NB4 (cell line): ENCODE measurements at regions not wholly inside any gene's neighbourhood (a gene's known extent, or its start where the extent isn't known, plus 50 kb on each side); places are given as distances from the start of the nearest gene placed in this dataset.

ENCODE experiments used
- MYC ChIP-seq: IDR thresholded peaks from 2 replicates; pipeline ENCODE4 v1.6.1; 2011; ENCODE audit warnings: low read depth, low read length
- POLR2A ChIP-seq: IDR thresholded peaks from 2 replicates; pipeline ENCODE4 v1.6.1; 2011; ENCODE audit warnings: mild to moderate bottlenecking; ENCODE audit not compliant: insufficient read length; ENCODE audit errors: extremely low read depth
- TF ChIP-seq, protein P1 (sequence below): IDR thresholded peaks from one replicate; pipeline ENCODE4 v1.5.1; 2012; ENCODE audit warnings: low read depth, low read length
- TF ChIP-seq, protein P2 (sequence below): IDR thresholded peaks from 2 replicates; pipeline ENCODE4 v1.6.1; 2011; ENCODE audit warnings: low read depth, low read length

- TF ChIP-seq, protein P1, sequence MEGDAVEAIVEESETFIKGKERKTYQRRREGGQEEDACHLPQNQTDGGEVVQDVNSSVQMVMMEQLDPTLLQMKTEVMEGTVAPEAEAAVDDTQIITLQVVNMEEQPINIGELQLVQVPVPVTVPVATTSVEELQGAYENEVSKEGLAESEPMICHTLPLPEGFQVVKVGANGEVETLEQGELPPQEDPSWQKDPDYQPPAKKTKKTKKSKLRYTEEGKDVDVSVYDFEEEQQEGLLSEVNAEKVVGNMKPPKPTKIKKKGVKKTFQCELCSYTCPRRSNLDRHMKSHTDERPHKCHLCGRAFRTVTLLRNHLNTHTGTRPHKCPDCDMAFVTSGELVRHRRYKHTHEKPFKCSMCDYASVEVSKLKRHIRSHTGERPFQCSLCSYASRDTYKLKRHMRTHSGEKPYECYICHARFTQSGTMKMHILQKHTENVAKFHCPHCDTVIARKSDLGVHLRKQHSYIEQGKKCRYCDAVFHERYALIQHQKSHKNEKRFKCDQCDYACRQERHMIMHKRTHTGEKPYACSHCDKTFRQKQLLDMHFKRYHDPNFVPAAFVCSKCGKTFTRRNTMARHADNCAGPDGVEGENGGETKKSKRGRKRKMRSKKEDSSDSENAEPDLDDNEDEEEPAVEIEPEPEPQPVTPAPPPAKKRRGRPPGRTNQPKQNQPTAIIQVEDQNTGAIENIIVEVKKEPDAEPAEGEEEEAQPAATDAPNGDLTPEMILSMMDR: no peak
- no peak for TF ChIP-seq POLR2A
- TF ChIP-seq MYC: no peak
- TF ChIP-seq, protein P2, sequence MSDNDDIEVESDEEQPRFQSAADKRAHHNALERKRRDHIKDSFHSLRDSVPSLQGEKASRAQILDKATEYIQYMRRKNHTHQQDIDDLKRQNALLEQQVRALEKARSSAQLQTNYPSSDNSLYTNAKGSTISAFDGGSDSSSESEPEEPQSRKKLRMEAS: no peak
These were observed 345.5 kb downstream of the CD83 start for GRCh38 chr6:14463110-14463509.
